Thyroid gland (tissue), 4 donors: ENCODE measurements at regions not wholly inside any gene's neighbourhood (a gene's known extent, or its start where the extent isn't known, plus 50 kb on each side); places are given as distances from the start of the nearest gene placed in this dataset.

ENCODE experiments used
- POLR2A ChIP-seq, 2 donors: fragments of 450-650 bp; IDR thresholded peaks; one replicate each; pipeline ENCODE4 v1.6.1; 2017; ENCODE audit warnings: antibody characterized with exemption in 2 of 2, mild to moderate bottlenecking in 2 of 2, moderate library complexity in 1 of 2
- TF ChIP-seq, protein P1 (sequence below), 6 experiments: fragments of 200-600 bp in 3 of 6; fragments of 450-650 bp in 3 of 6; sonication (generic) in 3 of 6; IDR thresholded peaks; one replicate each; pipeline ENCODE4 v1.5.1; 2016 to 2019; ENCODE audit warnings: antibody characterized with exemption in 6 of 6, mild to moderate bottlenecking in 2 of 6, inconsistent platforms in 1 of 6, moderate library complexity in 1 of 6

DNA sequence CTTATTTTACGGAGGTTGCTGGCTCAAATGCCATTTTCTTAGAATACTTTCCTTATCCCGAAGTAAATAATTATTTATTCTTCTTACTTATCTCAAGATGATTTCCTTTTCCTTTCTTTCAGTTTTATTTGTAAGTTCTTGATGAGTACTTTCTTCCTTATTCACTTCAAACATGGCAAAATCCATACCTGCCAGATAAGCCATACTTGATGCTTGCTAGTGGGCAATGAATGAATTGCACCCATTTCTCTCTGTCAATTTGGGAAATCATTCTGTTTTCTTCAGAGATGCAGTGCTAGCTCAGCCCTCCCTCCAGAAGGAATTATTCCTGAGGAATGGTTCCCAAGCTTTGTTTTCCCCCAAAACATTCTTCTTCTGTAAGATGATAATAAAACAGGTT is 598.3 kb downstream of the SPRY1 start:
- TF ChIP-seq, protein P1, sequence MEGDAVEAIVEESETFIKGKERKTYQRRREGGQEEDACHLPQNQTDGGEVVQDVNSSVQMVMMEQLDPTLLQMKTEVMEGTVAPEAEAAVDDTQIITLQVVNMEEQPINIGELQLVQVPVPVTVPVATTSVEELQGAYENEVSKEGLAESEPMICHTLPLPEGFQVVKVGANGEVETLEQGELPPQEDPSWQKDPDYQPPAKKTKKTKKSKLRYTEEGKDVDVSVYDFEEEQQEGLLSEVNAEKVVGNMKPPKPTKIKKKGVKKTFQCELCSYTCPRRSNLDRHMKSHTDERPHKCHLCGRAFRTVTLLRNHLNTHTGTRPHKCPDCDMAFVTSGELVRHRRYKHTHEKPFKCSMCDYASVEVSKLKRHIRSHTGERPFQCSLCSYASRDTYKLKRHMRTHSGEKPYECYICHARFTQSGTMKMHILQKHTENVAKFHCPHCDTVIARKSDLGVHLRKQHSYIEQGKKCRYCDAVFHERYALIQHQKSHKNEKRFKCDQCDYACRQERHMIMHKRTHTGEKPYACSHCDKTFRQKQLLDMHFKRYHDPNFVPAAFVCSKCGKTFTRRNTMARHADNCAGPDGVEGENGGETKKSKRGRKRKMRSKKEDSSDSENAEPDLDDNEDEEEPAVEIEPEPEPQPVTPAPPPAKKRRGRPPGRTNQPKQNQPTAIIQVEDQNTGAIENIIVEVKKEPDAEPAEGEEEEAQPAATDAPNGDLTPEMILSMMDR (IDR thresholded peaks at IDR 0.05) = no peak
- no peak for TF ChIP-seq POLR2A (IDR thresholded peaks at IDR 0.05)
